Middle frontal gyrus (tissue), 1 donor: ENCODE measurements at regions not wholly inside any gene's neighbourhood (a gene's known extent, or its start where the extent isn't known, plus 50 kb on each side); places are given as distances from the start of the nearest gene placed in this dataset.
"Not testable (repeated sequence)": the region's sequence is repeated elsewhere in the genome, so short reads cannot be mapped to it uniquely, and the experiment has no call there.

Experiments used
- DNase-seq: peaks from one replicate; pipeline ENCODE4 v3.0.0-alpha.2; 2015; ENCODE audit warnings: low spot score; ENCODE audit errors: extremely low spot score

GRCh38 chr9:102185371-102185770 is 446.9 kb upstream of the GRIN3A start:
- DNase-seq = no peak

- no peak for DNase-seq
Observed at GRCh38 chr9:102178811-102179210, 440.4 kb upstream of the GRIN3A start.

- DNase-seq = not testable (repeated sequence)
Observed at GRCh38 chr9:102174202-102174601, 435.8 kb upstream of the GRIN3A start.

- DNase-seq = no peak
Observed at GRCh38 chr9:102164247-102164646, 425.8 kb upstream of the GRIN3A start.

GRCh38 chr9:102153081-102153480 is 414.6 kb upstream of the GRIN3A start:
- DNase-seq = not testable (repeated sequence)

- DNase-seq = no peak
Observed at GRCh38 chr9:102135768-102136167, 397.3 kb upstream of the GRIN3A start.

- no peak for DNase-seq
Observed at GRCh38 chr9:102124465-102124864, 386.0 kb upstream of the GRIN3A start.

- DNase-seq = no peak
Observed at GRCh38 chr9:102114557-102114956, 376.1 kb upstream of the GRIN3A start.

- DNase-seq = no peak
Observed at GRCh38 chr9:102113191-102113590, 374.7 kb upstream of the GRIN3A start.

- DNase-seq = no peak
Observed at GRCh38 chr9:102106439-102106838, 368.0 kb upstream of the GRIN3A start.

GRCh38 chr9:102101723-102102122 is 363.3 kb upstream of the GRIN3A start:
- DNase-seq = no peak

GRCh38 chr9:102087141-102087540 is 348.7 kb upstream of the GRIN3A start:
- DNase-seq = no peak

GRCh38 chr9:102085548-102085947 is 347.1 kb upstream of the GRIN3A start:
- DNase-seq = no peak

GRCh38 chr9:102072059-102072764 is 333.8 kb upstream of the GRIN3A start:
- DNase-seq = no peak

GRCh38 chr9:102069969-102070368 is 331.5 kb upstream of the GRIN3A start:
- no peak for DNase-seq

- DNase-seq = no peak
Observed at GRCh38 chr9:102054811-102055210, 316.4 kb upstream of the GRIN3A start.

GRCh38 chr9:102049586-102050246 is 311.3 kb upstream of the GRIN3A start:
- no peak for DNase-seq

- DNase-seq = no peak
Observed at GRCh38 chr9:102047549-102047948, 309.1 kb upstream of the GRIN3A start.

GRCh38 chr9:102044133-102044532 is 305.7 kb upstream of the GRIN3A start:
- no peak for DNase-seq

- DNase-seq = no peak
Observed at GRCh38 chr9:102038006-102038405, 299.6 kb upstream of the GRIN3A start.

- DNase-seq = no peak
Observed at GRCh38 chr9:102035929-102036328, 297.5 kb upstream of the GRIN3A start.

GRCh38 chr9:102032614-102033013 is 294.2 kb upstream of the GRIN3A start:
- DNase-seq = no peak

- no peak for DNase-seq
Observed at GRCh38 chr9:102000956-102001355, 262.5 kb upstream of the GRIN3A start.
